NCI-H526 (cell line): ENCODE measurements at regions not wholly inside any gene's neighbourhood (a gene's known extent, or its start where the extent isn't known, plus 50 kb on each side); places are given as distances from the start of the nearest gene placed in this dataset.

Experiments used
- DNase-seq, 2 experiments: peaks; one replicate each; lab custom pipeline; 2025; lab: John Stamatoyannopoulos, UW

GRCh38 chr4:138317175-138317748 lies 75.1 kb upstream of the SLC7A11 start:
- no peak for DNase-seq

- DNase-seq: no peak
Measured at GRCh38 chr4:138312536-138312911, 70.4 kb upstream of the SLC7A11 start.

DNA sequence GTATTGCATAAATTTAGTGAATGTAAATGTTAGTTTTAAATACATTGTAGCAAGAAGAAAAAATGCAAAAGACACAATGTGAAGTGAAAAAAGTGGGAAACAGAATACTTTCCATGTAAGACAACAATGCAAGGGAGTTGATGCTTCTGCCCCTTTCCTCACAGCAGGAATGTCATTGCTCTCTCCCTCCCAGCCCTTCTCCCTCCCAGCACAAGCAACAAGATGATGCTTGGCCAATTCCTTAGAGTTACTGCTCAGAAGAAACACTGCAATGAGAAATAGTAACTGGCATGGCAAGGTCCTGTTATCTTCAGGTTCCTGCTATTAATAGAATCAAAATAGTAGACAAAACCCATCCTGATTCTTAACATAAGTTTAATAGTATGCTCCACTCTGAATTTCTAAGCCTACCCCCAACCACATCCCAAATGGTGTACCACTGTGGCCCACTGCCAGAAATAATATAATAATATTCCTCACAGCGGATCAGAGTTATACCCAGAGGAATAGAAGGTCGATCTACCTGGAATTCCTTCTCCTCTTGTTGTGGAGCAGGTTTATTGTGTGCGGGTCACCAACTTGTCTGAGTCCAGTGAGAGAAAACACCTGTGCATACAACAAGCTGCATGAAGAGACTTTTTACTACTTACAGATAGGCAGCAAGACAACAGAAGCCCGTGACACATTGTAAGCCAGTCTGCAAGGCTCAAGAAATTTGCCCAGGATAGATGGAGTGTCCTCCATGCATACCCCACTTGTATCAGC lies 69.8 kb upstream of the SLC7A11 start:
- DNase-seq: no peak

GRCh38 chr4:138310991-138311390 lies 68.8 kb upstream of the SLC7A11 start:
- no peak for DNase-seq

- no peak for DNase-seq
Measured at GRCh38 chr4:138310498-138310897, 68.3 kb upstream of the SLC7A11 start.

- DNase-seq: no peak
Measured at GRCh38 chr4:138308356-138308755, 66.2 kb upstream of the SLC7A11 start.

GRCh38 chr4:138307319-138307718 lies 65.2 kb upstream of the SLC7A11 start:
- DNase-seq: no peak

- DNase-seq: no peak
Measured at GRCh38 chr4:138305050-138305449, 62.9 kb upstream of the SLC7A11 start.

DNA sequence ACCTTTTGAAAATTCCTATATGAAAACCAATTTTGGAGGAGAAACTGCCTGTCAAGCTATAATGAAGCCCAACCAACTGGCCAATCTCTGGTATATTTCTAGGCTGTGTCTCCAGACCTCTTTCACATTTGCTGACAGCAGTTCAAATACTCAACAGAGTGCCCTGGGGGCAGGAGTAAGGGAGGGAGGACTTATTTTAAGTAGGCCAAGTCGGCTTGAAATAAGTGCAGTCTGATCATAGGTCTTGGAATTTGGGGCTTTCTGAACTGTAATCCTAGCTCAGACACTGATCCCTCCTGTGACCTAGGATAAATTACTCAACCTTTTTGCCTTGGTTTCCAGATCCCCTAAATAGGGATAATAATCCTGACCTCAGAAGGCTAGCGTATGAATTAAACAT lies 59.4 kb upstream of the SLC7A11 start:
- DNase-seq: no peak

DNA sequence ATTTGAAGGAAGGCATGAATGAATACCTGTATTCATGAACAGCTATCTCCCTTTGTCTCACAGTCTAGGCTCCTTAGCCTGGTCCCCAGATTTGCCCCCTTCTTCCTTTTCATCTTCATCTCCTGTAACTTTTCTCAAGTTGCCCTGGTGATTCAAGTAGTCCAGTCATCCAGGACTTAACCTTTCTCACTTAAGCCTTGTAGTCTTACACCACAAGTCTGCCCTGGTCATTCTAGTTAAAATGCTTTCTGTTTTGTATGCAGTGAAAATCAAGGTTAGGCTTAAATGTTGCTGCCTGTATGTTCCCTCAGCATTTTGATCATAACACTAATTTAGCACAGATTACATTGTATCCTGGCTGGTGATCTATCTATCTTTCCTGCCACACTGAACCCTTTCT lies 58.5 kb upstream of the SLC7A11 start:
- no peak for DNase-seq

DNA sequence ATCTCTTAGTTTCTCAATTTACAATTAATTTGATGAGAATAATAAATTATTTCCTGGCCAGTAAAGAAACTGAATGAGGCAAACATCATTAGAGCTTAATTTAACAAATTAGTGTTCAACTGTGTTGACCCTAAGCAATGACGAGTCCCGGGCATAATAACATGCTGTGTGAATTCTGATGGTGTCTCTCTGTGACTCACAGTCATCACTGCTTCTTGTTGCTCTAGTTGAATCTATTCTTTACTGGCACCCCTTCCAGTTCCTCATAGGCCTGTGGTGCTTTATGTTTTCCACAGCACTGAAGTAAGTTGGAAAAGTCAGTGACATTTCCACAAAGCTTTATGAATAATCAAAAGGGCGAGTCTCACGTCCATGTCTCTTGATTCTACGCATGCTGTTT lies 57.7 kb upstream of the SLC7A11 start:
- no peak for DNase-seq

- DNase-seq: no peak
Measured at GRCh38 chr4:138298866-138299265, 56.7 kb upstream of the SLC7A11 start.

DNA sequence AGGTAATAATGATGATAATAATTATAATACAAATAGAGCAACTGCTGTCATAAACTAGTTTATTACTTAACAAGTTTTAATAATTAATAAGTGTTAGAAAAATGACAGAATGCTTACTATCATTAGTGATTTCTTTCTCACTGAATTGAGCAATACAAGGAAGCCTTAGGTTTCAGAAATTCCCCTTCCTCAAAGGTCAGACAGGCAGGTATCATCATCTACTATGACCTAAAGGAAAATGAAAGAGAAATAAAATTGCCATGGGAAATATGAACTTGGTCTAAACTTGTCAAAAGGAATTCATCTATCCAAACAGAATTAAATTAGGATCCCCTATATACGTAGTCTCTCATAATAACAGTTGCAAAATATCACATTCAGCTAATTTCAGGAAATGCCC lies 56.3 kb upstream of the SLC7A11 start:
- DNase-seq: no peak

DNA sequence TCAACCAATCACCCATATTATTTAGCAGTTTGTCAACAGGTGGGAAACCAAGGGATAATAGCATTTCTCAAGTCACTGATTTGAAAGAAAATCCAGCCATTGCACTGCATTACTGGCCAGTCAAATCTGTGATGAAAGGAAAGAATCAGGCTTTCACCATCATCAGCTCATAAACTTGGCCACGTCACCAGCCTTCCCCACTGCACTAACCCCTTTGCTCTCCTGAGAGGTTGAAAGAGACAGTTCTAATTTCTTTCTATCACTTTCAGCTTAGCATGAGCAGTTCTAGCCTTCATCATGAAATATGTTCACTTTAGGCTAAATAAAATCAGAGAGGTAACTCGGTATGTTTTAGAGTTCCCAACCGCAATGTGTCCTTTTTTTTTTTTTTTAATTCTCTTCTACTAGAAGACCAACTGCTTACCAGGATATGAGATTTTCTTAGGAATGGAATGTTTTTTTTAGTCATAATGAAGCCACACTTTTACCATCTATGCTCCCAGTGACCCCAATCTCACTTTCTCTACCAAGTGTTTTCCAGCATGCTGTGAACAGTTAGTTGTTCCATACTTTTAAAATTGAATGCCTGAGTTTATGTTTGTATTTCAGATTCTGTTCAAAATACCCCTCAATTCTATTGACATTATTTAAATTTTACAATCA lies 55.7 kb upstream of the SLC7A11 start:
- no peak for DNase-seq

DNA sequence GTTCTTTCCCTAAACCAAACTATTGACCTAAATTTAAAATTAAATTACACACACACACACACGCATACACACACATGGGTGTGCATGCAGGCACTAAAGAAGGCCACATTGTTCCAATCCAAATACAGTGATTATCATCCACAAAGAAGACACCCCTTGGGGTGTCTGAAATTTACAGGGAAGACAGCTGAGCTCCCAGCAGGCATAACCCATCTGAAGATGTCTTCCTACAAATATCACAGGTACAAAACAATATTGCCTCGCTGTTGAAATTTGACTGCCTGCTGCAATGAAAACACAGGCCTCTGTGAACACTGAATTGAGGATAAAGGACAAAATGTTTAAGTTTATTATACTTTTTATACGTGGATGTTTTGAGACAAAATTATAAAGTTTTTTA lies 50.2 kb upstream of the SLC7A11 start:
- no peak for DNase-seq
